ENCODE measurements at regions not wholly inside any gene's neighbourhood (a gene's known extent, or its start where the extent isn't known, plus 50 kb on each side); places are given as distances from the start of the nearest gene placed in this dataset.
"Not testable (repeated sequence)": the region's sequence is repeated elsewhere in the genome, so short reads cannot be mapped to it uniquely, and the experiment has no call there.

GRCh38 chr22:17284888-17285287, 65.7 kb upstream of the ADA2 start:
- DNase-seq (ENCODE audit: low spot score) = no peak
- Mint-ChIP-seq H3K4me3 (no peak overlapping the region), H3K27me3 (ENCODE audit: insufficient read depth) (peaks cover 17% of the 10 kb centered on the region), H3K9me3 (no peaks in the 10 kb centered on the region), H3K27ac (no peak overlapping the region), H3K36me3 (ENCODE audit: low read depth) (no peaks in the 10 kb centered on the region), H3K4me1 (ENCODE audit: low read depth) (peaks cover 24% of the 10 kb centered on the region)
- intact Hi-C loops (cut with micrococcal nuclease) = loop anchor here (5.0 kb wide), 1 partner anchor 203 kb away; the partner anchor contains the start of gene IL17RA

GRCh38 chr22:17284466-17284865, 65.2 kb upstream of the ADA2 start:
- Mint-ChIP-seq H3K9me3 (no peaks in the 10 kb centered on the region), H3K4me3 (no peak overlapping the region), H3K27me3 (ENCODE audit: insufficient read depth) (peaks cover 17% of the 10 kb centered on the region), H3K4me1 (ENCODE audit: low read depth) (peaks cover 26% of the 10 kb centered on the region), H3K36me3 (ENCODE audit: low read depth) (no peaks in the 10 kb centered on the region), H3K27ac (no peak overlapping the region)
- DNase-seq (ENCODE audit: low spot score) = no peak
- intact Hi-C loops (cut with micrococcal nuclease) = loop anchor here (5.0 kb wide), 1 partner anchor 202 kb away; the partner anchor contains the start of gene IL17RA

- intact Hi-C loops (cut with micrococcal nuclease) = loop anchor here (5.0 kb wide), 1 partner anchor 202 kb away; the partner anchor contains the start of gene IL17RA
- not testable (repeated sequence) for DNase-seq (ENCODE audit: low spot score); H3K36me3 Mint-ChIP-seq (ENCODE audit: low read depth); H3K4me3 Mint-ChIP-seq; H3K27ac Mint-ChIP-seq; H3K9me3 Mint-ChIP-seq
- peaks cover 17% of the 10 kb centered on the region for H3K27me3 Mint-ChIP-seq (ENCODE audit: insufficient read depth)
- peaks cover 31% of the 10 kb centered on the region for H3K4me1 Mint-ChIP-seq (ENCODE audit: low read depth)
These were observed 64.6 kb upstream of the ADA2 start for GRCh38 chr22:17283865-17284264.

- no peak overlapping the region for H3K4me3 Mint-ChIP-seq
- H3K9me3 Mint-ChIP-seq = no peaks in the 10 kb centered on the region
- peaks cover 31% of the 10 kb centered on the region for H3K4me1 Mint-ChIP-seq (ENCODE audit: low read depth)
- intact Hi-C loops (cut with micrococcal nuclease) = loop anchor here (5.0 kb wide), 1 partner anchor 201 kb away; the partner anchor contains the start of gene IL17RA
- H3K27me3 Mint-ChIP-seq (ENCODE audit: insufficient read depth) = peaks cover 14% of the 10 kb centered on the region
- no peak for DNase-seq (ENCODE audit: low spot score)
- H3K36me3 Mint-ChIP-seq (ENCODE audit: low read depth) = no peaks in the 10 kb centered on the region
- peak overlapping the region; percentile 58 for H3K27ac Mint-ChIP-seq
These were observed 64.2 kb upstream of the ADA2 start for GRCh38 chr22:17283423-17283822.

GRCh38 chr22:17281440-17281841, 62.2 kb upstream of the ADA2 start:
- Mint-ChIP-seq H3K27ac (peak overlapping the region; percentile 97), H3K27me3 (ENCODE audit: insufficient read depth) (peaks cover 6% of the 10 kb centered on the region), H3K4me1 (ENCODE audit: low read depth) (peaks cover 31% of the 10 kb centered on the region), H3K9me3 (no peaks in the 10 kb centered on the region), H3K36me3 (ENCODE audit: low read depth) (no peaks in the 10 kb centered on the region), H3K4me3 (peak overlapping the region; percentile 77)
- peak; percentile 51 for DNase-seq (ENCODE audit: low spot score)
- intact Hi-C loops (cut with micrococcal nuclease) = loop anchor here (2.0 to 5.0 kb wide), 2 partner anchors 87 to 199 kb away; partner anchors contain the start of genes CECR2 and IL17RA

GRCh38 chr22:17281026-17281425, 61.8 kb upstream of the ADA2 start:
- no peaks in the 10 kb centered on the region for H3K9me3 Mint-ChIP-seq
- peaks cover 31% of the 10 kb centered on the region for H3K4me1 Mint-ChIP-seq (ENCODE audit: low read depth)
- peak overlapping the region; percentile 97 for H3K27ac Mint-ChIP-seq
- H3K4me3 Mint-ChIP-seq = peak overlapping the region; percentile 77
- intact Hi-C loops (cut with micrococcal nuclease) = loop anchor here (2.0 to 5.0 kb wide), 2 partner anchors 88 to 199 kb away; partner anchors contain the start of genes CECR2 and IL17RA
- H3K36me3 Mint-ChIP-seq (ENCODE audit: low read depth) = no peaks in the 10 kb centered on the region
- no peak for DNase-seq (ENCODE audit: low spot score)
- H3K27me3 Mint-ChIP-seq (ENCODE audit: insufficient read depth) = peaks cover 3% of the 10 kb centered on the region

GRCh38 chr22:17272511-17272991, 53.3 kb upstream of the ADA2 start:
- Mint-ChIP-seq H3K9me3 (no peaks in the 10 kb centered on the region), H3K27ac (peak overlapping the region; percentile 74), H3K36me3 (ENCODE audit: low read depth) (no peaks in the 10 kb centered on the region), H3K27me3 (ENCODE audit: insufficient read depth) (peaks cover 2% of the 10 kb centered on the region), H3K4me3 (no peak overlapping the region), H3K4me1 (ENCODE audit: low read depth) (peaks cover 35% of the 10 kb centered on the region)
- no peak for DNase-seq (ENCODE audit: low spot score)
- intact Hi-C loops (cut with micrococcal nuclease) = no loop called here

- peaks cover 2% of the 10 kb centered on the region for H3K27me3 Mint-ChIP-seq (ENCODE audit: insufficient read depth)
- H3K4me1 Mint-ChIP-seq (ENCODE audit: low read depth) = peaks cover 42% of the 10 kb centered on the region
- no peak overlapping the region for H3K4me3 Mint-ChIP-seq
- H3K9me3 Mint-ChIP-seq = no peaks in the 10 kb centered on the region
- H3K36me3 Mint-ChIP-seq (ENCODE audit: low read depth) = no peaks in the 10 kb centered on the region
- DNase-seq (ENCODE audit: low spot score) = no peak
- intact Hi-C loops (cut with micrococcal nuclease) = no loop called here
- H3K27ac Mint-ChIP-seq = no peak overlapping the region
These were observed 52.6 kb upstream of the ADA2 start for GRCh38 chr22:17271711-17272451.

GRCh38 chr22:17269607-17270261, 50.5 kb upstream of the ADA2 start:
- no peaks in the 10 kb centered on the region for H3K36me3 Mint-ChIP-seq (ENCODE audit: low read depth)
- intact Hi-C loops (cut with micrococcal nuclease) = no loop called here

GRCh38 chr22:17269224-17269606, 50.0 kb upstream of the ADA2 start:
- peaks cover 2% of the 10 kb centered on the region for H3K27me3 Mint-ChIP-seq (ENCODE audit: insufficient read depth)
- no peak overlapping the region for H3K27ac Mint-ChIP-seq
- peaks cover 63% of the 10 kb centered on the region for H3K4me1 Mint-ChIP-seq (ENCODE audit: low read depth)
- no peaks in the 10 kb centered on the region for H3K9me3 Mint-ChIP-seq
- no peaks in the 10 kb centered on the region for H3K36me3 Mint-ChIP-seq (ENCODE audit: low read depth)
- intact Hi-C loops (cut with micrococcal nuclease) = no loop called here
- no peak overlapping the region for H3K4me3 Mint-ChIP-seq
- no peak for DNase-seq (ENCODE audit: low spot score)

More at GRCh38 chr22:17269607-17270261, 50.5 kb upstream of the ADA2 start:
- Mint-ChIP-seq H3K27ac (peak overlapping the region; percentile 23), H3K9me3 (no peaks in the 10 kb centered on the region), H3K4me1 (ENCODE audit: low read depth) (peaks cover 61% of the 10 kb centered on the region), H3K4me3 (no peak overlapping the region), H3K27me3 (ENCODE audit: insufficient read depth) (peaks cover 2% of the 10 kb centered on the region)
- no peak for DNase-seq (ENCODE audit: low spot score)

Data from activated T-helper 1 cell treated with anti-CD3 and anti-CD28 coated beads, Interleukin-12 subunit alpha, Interleukin-12 subunit beta, Interleukin-2, Interleukin-4 antibody, amounts not matched to agents 30 ng/mL and 10 ng/mL and 1 ng/mL, durations not matched to agents 14 hours and 24 hours and 36 hours (primary cell).